IMR-90 (cell line): ENCODE measurements at regions not wholly inside any gene's neighbourhood (a gene's known extent, or its start where the extent isn't known, plus 50 kb on each side); places are given as distances from the start of the nearest gene placed in this dataset.

ENCODE experiments used
- ATAC-seq: fragments of 200-7000 bp; cut with Tn5 transposase; 2 replicates; pipeline ENCODE4 v1.9.1; 2020; ENCODE audit warnings: low read depth, mild to moderate bottlenecking, moderate library complexity
- BruUV-seq: library from RNA; stranded (reverse); fragments of 400-500 nt; replicated peaks from 2 replicates; lab custom pipeline; 2021; lab: Mats Ljungman, UMichigan
- CTCF ChIA-PET: fragments of 300-600 bp; formaldehyde crosslinking; extraction: SDS; loops from one replicate; lab custom pipeline; 2021; ENCODE audit warnings: antibody characterized with exemption; lab: Yijun Ruan, JAX
- POLR2A ChIA-PET: fragments of 300-600 bp; sonication (Branson Sonifier 250); formaldehyde crosslinking; loops from one replicate; lab custom pipeline; 2022; ENCODE audit warnings: antibody characterized with exemption; ENCODE audit not compliant: unreplicated experiment; lab: Charles Lee
- DNase-seq: peaks from one replicate; pipeline ENCODE4 v3.0.0; 2013
- H2AFZ ChIP-seq: replicated peaks from 2 replicates; pipeline ENCODE3; 2013; ENCODE audit warnings: low read length, mild to moderate bottlenecking; ENCODE audit not compliant: poor library complexity
- H2AK5ac ChIP-seq: 2 replicates; pipeline ENCODE4 v1.6.1; 2013; ENCODE audit warnings: low read depth, low read length, inconsistent platforms
- H2AK9ac ChIP-seq: replicated peaks from 2 replicates; pipeline ENCODE3; 2013; ENCODE audit warnings: mild to moderate bottlenecking, low read depth, low read length, moderate library complexity; ENCODE audit not compliant: poor library complexity
- H2BK120ac ChIP-seq: 2 replicates; pipeline ENCODE4 v1.6.1; 2013; ENCODE audit warnings: low read depth, low read length, inconsistent platforms
- H2BK15ac ChIP-seq: 3 replicates; pipeline ENCODE4 v1.6.1; 2013; ENCODE audit warnings: low read depth, low read length, inconsistent platforms
- H2BK20ac ChIP-seq: 2 replicates; pipeline ENCODE4 v1.6.1; 2013; ENCODE audit warnings: low read depth, mild to moderate bottlenecking, inconsistent platforms, low read length, moderate library complexity
- H2BK5ac ChIP-seq: 2 replicates; pipeline ENCODE4 v1.6.1; 2013; ENCODE audit warnings: mild to moderate bottlenecking, low read depth, low read length, inconsistent platforms; ENCODE audit not compliant: poor library complexity, severe bottlenecking
- H3K14ac ChIP-seq: replicated peaks from 2 replicates; pipeline ENCODE4 v1.6.1; 2013; ENCODE audit warnings: low read depth, low read length, inconsistent platforms
- H3K18ac ChIP-seq: 2 replicates; pipeline ENCODE4 v1.6.1; 2013; ENCODE audit warnings: low read depth, low read length, control low read depth
- H3K23ac ChIP-seq: 2 replicates; pipeline ENCODE4 v1.6.1; 2013; ENCODE audit warnings: low read depth, low read length, inconsistent platforms
- H3K27ac ChIP-seq: 2 replicates; pipeline ENCODE4 v1.5.1; 2013; ENCODE audit warnings: mild to moderate bottlenecking, control low read depth, low read length; ENCODE audit not compliant: insufficient read depth
- H3K27me3 ChIP-seq: 2 replicates; pipeline ENCODE4 v1.6.1; 2013; ENCODE audit warnings: low read length; ENCODE audit not compliant: control insufficient read depth, insufficient read depth
- H3K36me3 ChIP-seq: 2 replicates; pipeline ENCODE4 v1.6.1; 2013; ENCODE audit warnings: low read length, mixed read lengths; ENCODE audit not compliant: control insufficient read depth, insufficient read depth
- H3K4ac ChIP-seq: 2 replicates; pipeline ENCODE4 v1.6.1; 2013; ENCODE audit warnings: low read depth, low read length, inconsistent platforms
- H3K4me1 ChIP-seq: 2 replicates; pipeline ENCODE4 v1.6.1; 2013; ENCODE audit warnings: low read length, mixed read lengths; ENCODE audit not compliant: control insufficient read depth, insufficient read depth
- H3K4me2 ChIP-seq: 2 replicates; pipeline ENCODE4 v1.6.1; 2013; ENCODE audit warnings: low read depth, mild to moderate bottlenecking, control low read depth, low read length, moderate library complexity
- H3K4me3 ChIP-seq: 2 replicates; pipeline ENCODE4 v1.5.1; 2013; ENCODE audit warnings: low read depth, mild to moderate bottlenecking, control low read depth, low read length, moderate library complexity; ENCODE audit not compliant: insufficient read depth
- H3K56ac ChIP-seq: 2 replicates; pipeline ENCODE4 v1.6.1; 2013; ENCODE audit warnings: low read length, inconsistent platforms; ENCODE audit not compliant: insufficient read depth; ENCODE audit errors: extremely low read depth
- H3K79me1 ChIP-seq, 2 experiments: 2 replicates each; pipeline ENCODE4 v1.6.1; 2013; ENCODE audit warnings: low read length in 2 of 2, inconsistent platforms in 1 of 2, low read depth in 1 of 2
- H3K9ac ChIP-seq: 2 replicates; pipeline ENCODE4 v1.6.1; 2013; ENCODE audit warnings: low read depth, low read length, control low read depth
- H3K9me1 ChIP-seq: 2 replicates; pipeline ENCODE4 v1.6.1; 2013; ENCODE audit warnings: low read length, inconsistent platforms; ENCODE audit not compliant: insufficient read depth
- H3K9me3 ChIP-seq: 2 replicates; pipeline ENCODE4 v1.6.1; 2013; ENCODE audit warnings: low read length; ENCODE audit not compliant: control insufficient read depth, insufficient read depth
- H4K20me1 ChIP-seq: 2 replicates; pipeline ENCODE4 v1.6.1; 2013; ENCODE audit warnings: low read length, inconsistent platforms; ENCODE audit not compliant: insufficient read depth
- H4K5ac ChIP-seq: 2 replicates; pipeline ENCODE4 v1.6.1; 2013; ENCODE audit warnings: mild to moderate bottlenecking, low read depth, low read length, control low read depth
- H4K8ac ChIP-seq, 2 experiments: 2 replicates each; pipeline ENCODE4 v1.6.1; 2013; ENCODE audit warnings: low read depth in 2 of 2, low read length in 2 of 2, control low read depth in 1 of 2, inconsistent platforms in 1 of 2
- H4K91ac ChIP-seq: 2 replicates; pipeline ENCODE4 v1.6.1; 2013; ENCODE audit warnings: low read depth, low read length, inconsistent platforms; ENCODE audit not compliant: insufficient read depth
- BHLHE40 ChIP-seq: fragments of 150-350 bp; IDR thresholded peaks from 2 replicates; pipeline ENCODE4 v1.6.1; 2016; ENCODE audit warnings: mild to moderate bottlenecking, low read depth, low read length
- CEBPB ChIP-seq: IDR thresholded peaks from 2 replicates; pipeline ENCODE4 v1.6.1; 2012; ENCODE audit warnings: low read depth, low read length, improper control_type of control experiment
- CHD1 ChIP-seq: IDR thresholded peaks from 2 replicates; pipeline ENCODE4 v1.6.1; 2012; ENCODE audit warnings: low read depth, low read length, improper control_type of control experiment
- CTCF ChIP-seq: conservative IDR thresholded peaks from 2 replicates; pipeline ENCODE4 v1.5.1; 2012; ENCODE audit warnings: mild to moderate bottlenecking, low read depth, low read length, improper control_type of control experiment
- ELK1 ChIP-seq: fragments of 150-350 bp; IDR thresholded peaks from 2 replicates; pipeline ENCODE4 v1.6.1; 2016; ENCODE audit warnings: low read depth, mild to moderate bottlenecking, low read length, moderate library complexity, borderline replicate concordance
- FOS ChIP-seq: fragments of 150-350 bp; IDR thresholded peaks from 2 replicates; pipeline ENCODE4 v1.6.1; 2016; ENCODE audit warnings: low read depth, low read length
- MAFK ChIP-seq: IDR thresholded peaks from 2 replicates; pipeline ENCODE4 v1.6.1; 2012; ENCODE audit warnings: low read depth, low read length, improper control_type of control experiment
- MAZ ChIP-seq: IDR thresholded peaks from 2 replicates; pipeline ENCODE4 v1.6.1; 2012; ENCODE audit warnings: low read depth, mild to moderate bottlenecking, low read length, improper control_type of control experiment, moderate library complexity, borderline replicate concordance
- MXI1 ChIP-seq: IDR thresholded peaks from 2 replicates; pipeline ENCODE4 v1.6.1; 2012; ENCODE audit warnings: low read depth, mild to moderate bottlenecking, low read length, moderate library complexity, borderline replicate concordance
- NFE2L2 ChIP-seq: fragments of 150-350 bp; IDR thresholded peaks from 2 replicates; pipeline ENCODE4 v1.6.1; 2016; ENCODE audit warnings: low read depth, mild to moderate bottlenecking, low read length
- POLR2A ChIP-seq: IDR thresholded peaks from 2 replicates; pipeline ENCODE4 v1.6.1; 2012; ENCODE audit warnings: mild to moderate bottlenecking, low read depth, low read length
- RAD21 ChIP-seq: IDR thresholded peaks from 2 replicates; pipeline ENCODE4 v1.6.1; 2012; ENCODE audit warnings: low read length, improper control_type of control experiment
- RCOR1 ChIP-seq: IDR thresholded peaks from 2 replicates; pipeline ENCODE4 v1.6.1; 2012; ENCODE audit warnings: mild to moderate bottlenecking, low read length, improper control_type of control experiment; ENCODE audit not compliant: insufficient replicate concordance
- RFX5 ChIP-seq: IDR thresholded peaks from 2 replicates; pipeline ENCODE4 v1.8.0; 2012; ENCODE audit warnings: low read depth, mild to moderate bottlenecking, low read length, moderate library complexity
- SMC3 ChIP-seq: fragments of 150-350 bp; IDR thresholded peaks from 2 replicates; pipeline ENCODE4 v1.6.1; 2016; ENCODE audit warnings: low read depth, mild to moderate bottlenecking, antibody characterized with exemption, low read length, moderate library complexity
- dilution Hi-C: fragments of 300-500 bp; cut with HindIII; formaldehyde crosslinking; loops from one replicate; pipeline ENCODE4 v1.14.3; 2018; ENCODE audit warnings: low sequenced_read_pairs; ENCODE audit not compliant: unreplicated experiment
- in situ Hi-C: fragments of 300-500 bp; cut with MboI; formaldehyde crosslinking; loops from 3 replicates; pipeline ENCODE4 v1.14.3; 2019; ENCODE audit warnings: low sequenced_read_pairs, inconsistent platforms, mixed read lengths
- intact Hi-C: fragments of 100-400 bp; cut with micrococcal nuclease; formaldehyde crosslinking; loops from 2 replicates; pipeline ENCODE4 v1.10.0; 2022
- TF ChIP-seq, protein P1 (sequence below): fragments of 150-350 bp; IDR thresholded peaks from 2 replicates; pipeline ENCODE4 v1.6.1; 2017; ENCODE audit warnings: mild to moderate bottlenecking, antibody characterized with exemption, low read length, low read depth

GRCh38 chr4:159705334-159705733 lies 602.5 kb downstream of the RAPGEF2 start:
- H3K14ac ChIP-seq, result no peak overlapping the region
- CTCF ChIA-PET, result no interaction called here
- H2AK9ac ChIP-seq, result no peak overlapping the region
- H3K36me3 ChIP-seq, result no peaks in the 10 kb centered on the region
- H3K9ac ChIP-seq, result no peak overlapping the region
- no peak overlapping the region for H4K8ac ChIP-seq
- no peak overlapping the region for H4K91ac ChIP-seq
- in situ Hi-C loops, result no loop called here
- no peak overlapping the region for H3K23ac ChIP-seq
- H3K27me3 ChIP-seq, result no peaks in the 10 kb centered on the region
- H3K4me2 ChIP-seq, result no peak overlapping the region
- no peak overlapping the region for H2BK15ac ChIP-seq
- H3K79me1 ChIP-seq, result no peaks in the 10 kb centered on the region
- no peak overlapping the region for H3K4ac ChIP-seq
- DNase-seq, result no peak
- H2BK120ac ChIP-seq, result no peak overlapping the region
- no peak overlapping the region for H2AFZ ChIP-seq
- no peak for TF ChIP-seq NFE2L2
- no peak for TF ChIP-seq MAFK
- TF ChIP-seq POLR2A, result no peak
- TF ChIP-seq, protein P1, sequence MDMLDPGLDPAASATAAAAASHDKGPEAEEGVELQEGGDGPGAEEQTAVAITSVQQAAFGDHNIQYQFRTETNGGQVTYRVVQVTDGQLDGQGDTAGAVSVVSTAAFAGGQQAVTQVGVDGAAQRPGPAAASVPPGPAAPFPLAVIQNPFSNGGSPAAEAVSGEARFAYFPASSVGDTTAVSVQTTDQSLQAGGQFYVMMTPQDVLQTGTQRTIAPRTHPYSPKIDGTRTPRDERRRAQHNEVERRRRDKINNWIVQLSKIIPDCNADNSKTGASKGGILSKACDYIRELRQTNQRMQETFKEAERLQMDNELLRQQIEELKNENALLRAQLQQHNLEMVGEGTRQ, result no peak
- no peak for TF ChIP-seq FOS
- no peak for TF ChIP-seq RCOR1
- no peak for TF ChIP-seq MAZ
- TF ChIP-seq BHLHE40, result no peak
- no peak for TF ChIP-seq ELK1
- TF ChIP-seq CEBPB, result no peak
- TF ChIP-seq RFX5, result no peak
- no peak for TF ChIP-seq CHD1
- no peak for TF ChIP-seq SMC3
- TF ChIP-seq RAD21, result no peak
- TF ChIP-seq CTCF, result no peak
- TF ChIP-seq MXI1, result no peak
- no peak overlapping the region for H2BK5ac ChIP-seq
- no peak overlapping the region for H4K5ac ChIP-seq
- H3K18ac ChIP-seq, result no peak overlapping the region
- dilution Hi-C loops, result no loop called here
- no peak overlapping the region for H3K56ac ChIP-seq
- no peaks in the 10 kb centered on the region for H3K4me1 ChIP-seq
- H3K4me3 ChIP-seq, result no peak overlapping the region
- H2BK20ac ChIP-seq, result no peak overlapping the region
- ATAC-seq, result no peak
- H4K20me1 ChIP-seq, result no peaks in the 10 kb centered on the region
- no TSS peak for BruUV-seq
- POLR2A ChIA-PET, result no interaction called here
- no peaks in the 10 kb centered on the region for H3K9me1 ChIP-seq
- intact Hi-C loops, result no loop called here
- H2AK5ac ChIP-seq, result no peak overlapping the region
- no peak overlapping the region for H3K27ac ChIP-seq
- H3K9me3 ChIP-seq, result peaks cover 11% of the 10 kb centered on the region
